CD4-positive, alpha-beta T cell treated with Interleukin-1 beta for 1 hour (primary cell): ENCODE measurements at regions not wholly inside any gene's neighbourhood (a gene's known extent, or its start where the extent isn't known, plus 50 kb on each side); places are given as distances from the start of the nearest gene placed in this dataset.

ENCODE experiments used
- DNase-seq, 2 donors: peaks; one replicate each; pipeline ENCODE4 v3.0.0-alpha.2; 2020 to 2022

GRCh38 chr2:211241891-211242290, 685.5 kb downstream of the CPS1 start:
- DNase-seq: no peak

GRCh38 chr2:211247751-211248150, 691.4 kb downstream of the CPS1 start:
- DNase-seq: no peak

- no peak for DNase-seq
Measured at GRCh38 chr2:211248841-211249240, 692.4 kb downstream of the CPS1 start.

GRCh38 chr2:211251016-211251415, 694.6 kb downstream of the CPS1 start:
- no peak for DNase-seq

GRCh38 chr2:211258646-211259335, 702.4 kb downstream of the CPS1 start:
- no peak for DNase-seq

- no peak for DNase-seq
Measured at GRCh38 chr2:211259831-211260476, 703.6 kb downstream of the CPS1 start.

- no peak for DNase-seq
Measured at GRCh38 chr2:211270257-211270656, 713.9 kb downstream of the CPS1 start.

GRCh38 chr2:211281430-211282073, 725.2 kb downstream of the CPS1 start:
- no peak for DNase-seq

- DNase-seq: no peak
Measured at GRCh38 chr2:211302676-211303075, 746.3 kb downstream of the CPS1 start.

- DNase-seq: no peak
Measured at GRCh38 chr2:211306929-211307328, 750.5 kb downstream of the CPS1 start.
